ENCODE measurements at regions not wholly inside any gene's neighbourhood (a gene's known extent, or its start where the extent isn't known, plus 50 kb on each side); places are given as distances from the start of the nearest gene placed in this dataset.
A peak's percentile ranks its signal among the peaks of the same experiment; 100 is the strongest.

DNA sequence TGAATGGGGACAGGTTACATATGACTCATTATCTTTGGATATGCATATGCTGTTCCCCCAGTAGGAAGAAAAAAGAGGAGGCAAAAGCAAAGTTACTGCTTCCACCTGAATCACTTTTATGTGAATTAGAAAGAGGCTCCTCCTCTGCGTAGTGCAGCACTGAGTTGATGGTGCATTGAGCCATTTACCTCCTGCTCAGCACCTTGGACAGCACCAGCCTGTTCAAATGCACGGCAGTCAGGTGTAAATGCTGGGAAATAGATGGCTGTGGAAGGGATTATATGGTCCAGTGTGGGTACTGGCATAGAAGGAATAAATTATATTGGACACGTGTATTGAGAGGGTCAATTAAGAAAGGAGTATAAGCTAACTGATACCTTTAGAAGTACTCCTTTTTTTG, 541.9 kb upstream of the SEL1L start:
- TF ChIP-seq, protein P1, sequence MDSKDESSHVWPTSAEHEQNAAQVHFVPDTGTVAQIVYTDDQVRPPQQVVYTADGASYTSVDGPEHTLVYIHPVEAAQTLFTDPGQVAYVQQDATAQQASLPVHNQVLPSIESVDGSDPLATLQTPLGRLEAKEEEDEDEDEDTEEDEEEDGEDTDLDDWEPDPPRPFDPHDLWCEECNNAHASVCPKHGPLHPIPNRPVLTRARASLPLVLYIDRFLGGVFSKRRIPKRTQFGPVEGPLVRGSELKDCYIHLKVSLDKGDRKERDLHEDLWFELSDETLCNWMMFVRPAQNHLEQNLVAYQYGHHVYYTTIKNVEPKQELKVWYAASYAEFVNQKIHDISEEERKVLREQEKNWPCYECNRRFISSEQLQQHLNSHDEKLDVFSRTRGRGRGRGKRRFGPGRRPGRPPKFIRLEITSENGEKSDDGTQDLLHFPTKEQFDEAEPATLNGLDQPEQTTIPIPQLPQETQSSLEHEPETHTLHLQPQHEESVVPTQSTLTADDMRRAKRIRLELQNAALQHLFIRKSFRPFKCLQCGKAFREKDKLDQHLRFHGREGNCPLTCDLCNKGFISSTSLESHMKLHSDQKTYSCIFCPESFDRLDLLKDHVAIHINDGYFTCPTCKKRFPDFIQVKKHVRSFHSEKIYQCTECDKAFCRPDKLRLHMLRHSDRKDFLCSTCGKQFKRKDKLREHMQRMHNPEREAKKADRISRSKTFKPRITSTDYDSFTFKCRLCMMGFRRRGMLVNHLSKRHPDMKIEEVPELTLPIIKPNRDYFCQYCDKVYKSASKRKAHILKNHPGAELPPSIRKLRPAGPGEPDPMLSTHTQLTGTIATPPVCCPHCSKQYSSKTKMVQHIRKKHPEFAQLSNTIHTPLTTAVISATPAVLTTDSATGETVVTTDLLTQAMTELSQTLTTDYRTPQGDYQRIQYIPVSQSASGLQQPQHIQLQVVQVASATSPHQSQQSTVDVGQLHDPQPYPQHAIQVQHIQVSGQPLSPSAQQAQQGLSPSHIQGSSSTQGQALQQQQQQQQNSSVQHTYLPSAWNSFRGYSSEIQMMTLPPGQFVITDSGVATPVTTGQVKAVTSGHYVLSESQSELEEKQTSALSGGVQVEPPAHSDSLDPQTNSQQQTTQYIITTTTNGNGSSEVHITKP (tag by site-specific recombination; IDR thresholded peaks at IDR 0.05), result no peak
- TF ChIP-seq, protein P2, sequence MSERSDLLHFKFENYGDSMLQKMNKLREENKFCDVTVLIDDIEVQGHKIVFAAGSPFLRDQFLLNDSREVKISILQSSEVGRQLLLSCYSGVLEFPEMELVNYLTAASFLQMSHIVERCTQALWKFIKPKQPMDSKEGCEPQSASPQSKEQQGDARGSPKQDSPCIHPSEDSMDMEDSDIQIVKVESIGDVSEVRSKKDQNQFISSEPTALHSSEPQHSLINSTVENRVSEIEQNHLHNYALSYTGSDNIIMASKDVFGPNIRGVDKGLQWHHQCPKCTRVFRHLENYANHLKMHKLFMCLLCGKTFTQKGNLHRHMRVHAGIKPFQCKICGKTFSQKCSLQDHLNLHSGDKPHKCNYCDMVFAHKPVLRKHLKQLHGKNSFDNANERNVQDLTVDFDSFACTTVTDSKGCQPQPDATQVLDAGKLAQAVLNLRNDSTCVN (tag by site-specific recombination; optimal IDR thresholded peaks at IDR 0.05), result no peak
- TF ChIP-seq ZNF707 (tag by site-specific recombination; IDR thresholded peaks at IDR 0.05) (no peak), ZNF629 (tag by site-specific recombination; IDR thresholded peaks at IDR 0.05) (no peak), TRIM28 (IDR thresholded peaks at IDR 0.05; ENCODE audit: borderline replicate concordance, low read length) (no peak), ZNF140 (tag by site-specific recombination; IDR thresholded peaks at IDR 0.05) (no peak), MZF1 (tag by site-specific recombination; IDR thresholded peaks at IDR 0.05; ENCODE audit: borderline replicate concordance) (no peak), ZNF146 (tag by site-specific recombination; IDR thresholded peaks at IDR 0.05) (no peak)
- TF ChIP-seq, protein P3, sequence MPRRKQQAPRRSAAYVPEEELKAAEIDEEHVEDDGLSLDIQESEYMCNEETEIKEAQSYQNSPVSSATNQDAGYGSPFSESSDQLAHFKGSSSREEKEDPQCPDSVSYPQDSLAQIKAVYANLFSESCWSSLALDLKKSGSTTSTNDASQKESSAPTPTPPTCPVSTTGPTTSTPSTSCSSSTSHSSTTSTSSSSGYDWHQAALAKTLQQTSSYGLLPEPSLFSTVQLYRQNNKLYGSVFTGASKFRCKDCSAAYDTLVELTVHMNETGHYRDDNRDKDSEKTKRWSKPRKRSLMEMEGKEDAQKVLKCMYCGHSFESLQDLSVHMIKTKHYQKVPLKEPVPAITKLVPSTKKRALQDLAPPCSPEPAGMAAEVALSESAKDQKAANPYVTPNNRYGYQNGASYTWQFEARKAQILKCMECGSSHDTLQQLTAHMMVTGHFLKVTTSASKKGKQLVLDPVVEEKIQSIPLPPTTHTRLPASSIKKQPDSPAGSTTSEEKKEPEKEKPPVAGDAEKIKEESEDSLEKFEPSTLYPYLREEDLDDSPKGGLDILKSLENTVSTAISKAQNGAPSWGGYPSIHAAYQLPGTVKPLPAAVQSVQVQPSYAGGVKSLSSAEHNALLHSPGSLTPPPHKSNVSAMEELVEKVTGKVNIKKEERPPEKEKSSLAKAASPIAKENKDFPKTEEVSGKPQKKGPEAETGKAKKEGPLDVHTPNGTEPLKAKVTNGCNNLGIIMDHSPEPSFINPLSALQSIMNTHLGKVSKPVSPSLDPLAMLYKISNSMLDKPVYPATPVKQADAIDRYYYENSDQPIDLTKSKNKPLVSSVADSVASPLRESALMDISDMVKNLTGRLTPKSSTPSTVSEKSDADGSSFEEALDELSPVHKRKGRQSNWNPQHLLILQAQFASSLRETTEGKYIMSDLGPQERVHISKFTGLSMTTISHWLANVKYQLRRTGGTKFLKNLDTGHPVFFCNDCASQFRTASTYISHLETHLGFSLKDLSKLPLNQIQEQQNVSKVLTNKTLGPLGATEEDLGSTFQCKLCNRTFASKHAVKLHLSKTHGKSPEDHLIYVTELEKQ (tag by site-specific recombination; IDR thresholded peaks at IDR 0.05; ENCODE audit: borderline replicate concordance), result no peak
- TF ChIP-seq, protein P4, sequence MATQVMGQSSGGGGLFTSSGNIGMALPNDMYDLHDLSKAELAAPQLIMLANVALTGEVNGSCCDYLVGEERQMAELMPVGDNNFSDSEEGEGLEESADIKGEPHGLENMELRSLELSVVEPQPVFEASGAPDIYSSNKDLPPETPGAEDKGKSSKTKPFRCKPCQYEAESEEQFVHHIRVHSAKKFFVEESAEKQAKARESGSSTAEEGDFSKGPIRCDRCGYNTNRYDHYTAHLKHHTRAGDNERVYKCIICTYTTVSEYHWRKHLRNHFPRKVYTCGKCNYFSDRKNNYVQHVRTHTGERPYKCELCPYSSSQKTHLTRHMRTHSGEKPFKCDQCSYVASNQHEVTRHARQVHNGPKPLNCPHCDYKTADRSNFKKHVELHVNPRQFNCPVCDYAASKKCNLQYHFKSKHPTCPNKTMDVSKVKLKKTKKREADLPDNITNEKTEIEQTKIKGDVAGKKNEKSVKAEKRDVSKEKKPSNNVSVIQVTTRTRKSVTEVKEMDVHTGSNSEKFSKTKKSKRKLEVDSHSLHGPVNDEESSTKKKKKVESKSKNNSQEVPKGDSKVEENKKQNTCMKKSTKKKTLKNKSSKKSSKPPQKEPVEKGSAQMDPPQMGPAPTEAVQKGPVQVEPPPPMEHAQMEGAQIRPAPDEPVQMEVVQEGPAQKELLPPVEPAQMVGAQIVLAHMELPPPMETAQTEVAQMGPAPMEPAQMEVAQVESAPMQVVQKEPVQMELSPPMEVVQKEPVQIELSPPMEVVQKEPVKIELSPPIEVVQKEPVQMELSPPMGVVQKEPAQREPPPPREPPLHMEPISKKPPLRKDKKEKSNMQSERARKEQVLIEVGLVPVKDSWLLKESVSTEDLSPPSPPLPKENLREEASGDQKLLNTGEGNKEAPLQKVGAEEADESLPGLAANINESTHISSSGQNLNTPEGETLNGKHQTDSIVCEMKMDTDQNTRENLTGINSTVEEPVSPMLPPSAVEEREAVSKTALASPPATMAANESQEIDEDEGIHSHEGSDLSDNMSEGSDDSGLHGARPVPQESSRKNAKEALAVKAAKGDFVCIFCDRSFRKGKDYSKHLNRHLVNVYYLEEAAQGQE (tag by site-specific recombination; IDR thresholded peaks at IDR 0.05), result peak; percentile 94
- TF ChIP-seq, protein P5, sequence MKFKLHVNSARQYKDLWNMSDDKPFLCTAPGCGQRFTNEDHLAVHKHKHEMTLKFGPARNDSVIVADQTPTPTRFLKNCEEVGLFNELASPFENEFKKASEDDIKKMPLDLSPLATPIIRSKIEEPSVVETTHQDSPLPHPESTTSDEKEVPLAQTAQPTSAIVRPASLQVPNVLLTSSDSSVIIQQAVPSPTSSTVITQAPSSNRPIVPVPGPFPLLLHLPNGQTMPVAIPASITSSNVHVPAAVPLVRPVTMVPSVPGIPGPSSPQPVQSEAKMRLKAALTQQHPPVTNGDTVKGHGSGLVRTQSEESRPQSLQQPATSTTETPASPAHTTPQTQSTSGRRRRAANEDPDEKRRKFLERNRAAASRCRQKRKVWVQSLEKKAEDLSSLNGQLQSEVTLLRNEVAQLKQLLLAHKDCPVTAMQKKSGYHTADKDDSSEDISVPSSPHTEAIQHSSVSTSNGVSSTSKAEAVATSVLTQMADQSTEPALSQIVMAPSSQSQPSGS (tag by site-specific recombination; IDR thresholded peaks at IDR 0.05; ENCODE audit: low read depth), result no peak
- TF ChIP-seq, protein P6, sequence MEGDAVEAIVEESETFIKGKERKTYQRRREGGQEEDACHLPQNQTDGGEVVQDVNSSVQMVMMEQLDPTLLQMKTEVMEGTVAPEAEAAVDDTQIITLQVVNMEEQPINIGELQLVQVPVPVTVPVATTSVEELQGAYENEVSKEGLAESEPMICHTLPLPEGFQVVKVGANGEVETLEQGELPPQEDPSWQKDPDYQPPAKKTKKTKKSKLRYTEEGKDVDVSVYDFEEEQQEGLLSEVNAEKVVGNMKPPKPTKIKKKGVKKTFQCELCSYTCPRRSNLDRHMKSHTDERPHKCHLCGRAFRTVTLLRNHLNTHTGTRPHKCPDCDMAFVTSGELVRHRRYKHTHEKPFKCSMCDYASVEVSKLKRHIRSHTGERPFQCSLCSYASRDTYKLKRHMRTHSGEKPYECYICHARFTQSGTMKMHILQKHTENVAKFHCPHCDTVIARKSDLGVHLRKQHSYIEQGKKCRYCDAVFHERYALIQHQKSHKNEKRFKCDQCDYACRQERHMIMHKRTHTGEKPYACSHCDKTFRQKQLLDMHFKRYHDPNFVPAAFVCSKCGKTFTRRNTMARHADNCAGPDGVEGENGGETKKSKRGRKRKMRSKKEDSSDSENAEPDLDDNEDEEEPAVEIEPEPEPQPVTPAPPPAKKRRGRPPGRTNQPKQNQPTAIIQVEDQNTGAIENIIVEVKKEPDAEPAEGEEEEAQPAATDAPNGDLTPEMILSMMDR (tag by site-specific recombination; IDR thresholded peaks at IDR 0.05), result no peak
